ENCODE measurements at regions not wholly inside any gene's neighbourhood (a gene's known extent, or its start where the extent isn't known, plus 50 kb on each side); places are given as distances from the start of the nearest gene placed in this dataset.
"Not testable (repeated sequence)": the region's sequence is repeated elsewhere in the genome, so short reads cannot be mapped to it uniquely, and the experiment has no call there.

- no peak for DNase-seq (ENCODE audit: low read depth in 2 of 2)
Observed at GRCh38 chr11:134597452-134597851, 185.4 kb upstream of the B3GAT1 start.

GRCh38 chr11:134596404-134596803, 184.4 kb upstream of the B3GAT1 start:
- DNase-seq (ENCODE audit: low read depth in 2 of 2): no peak

- DNase-seq (ENCODE audit: low read depth in 2 of 2): peak; percentile 36 to 57
Observed at GRCh38 chr11:134592391-134592990, 180.4 kb upstream of the B3GAT1 start.

GRCh38 chr11:134591338-134591737, 179.3 kb upstream of the B3GAT1 start:
- DNase-seq (ENCODE audit: low read depth in 2 of 2): no peak

- no peak for DNase-seq (ENCODE audit: low read depth in 2 of 2)
Observed at GRCh38 chr11:134589129-134589528, 177.1 kb upstream of the B3GAT1 start.

GRCh38 chr11:134588460-134589110, 176.5 kb upstream of the B3GAT1 start:
- not testable (repeated sequence) for DNase-seq (ENCODE audit: low read depth in 2 of 2)

- DNase-seq (ENCODE audit: low read depth in 2 of 2): no peak
Observed at GRCh38 chr11:134587345-134587744, 175.3 kb upstream of the B3GAT1 start.

- no peak for DNase-seq (ENCODE audit: low read depth in 2 of 2)
Observed at GRCh38 chr11:134586726-134587125, 174.7 kb upstream of the B3GAT1 start.

- DNase-seq (ENCODE audit: low read depth in 2 of 2): no peak
Observed at GRCh38 chr11:134585666-134586610, 173.9 kb upstream of the B3GAT1 start.

GRCh38 chr11:134584706-134585445, 172.8 kb upstream of the B3GAT1 start:
- DNase-seq (ENCODE audit: low read depth in 2 of 2): no peak

- no peak for DNase-seq (ENCODE audit: low read depth in 2 of 2)
Observed at GRCh38 chr11:134584001-134584561, 172.0 kb upstream of the B3GAT1 start.

GRCh38 chr11:134583397-134583990, 171.5 kb upstream of the B3GAT1 start:
- no peak for DNase-seq (ENCODE audit: low read depth in 2 of 2)

- DNase-seq (ENCODE audit: low read depth in 2 of 2): no peak
Observed at GRCh38 chr11:134582770-134583095, 170.7 kb upstream of the B3GAT1 start.

GRCh38 chr11:134581966-134582769, 170.1 kb upstream of the B3GAT1 start:
- DNase-seq (ENCODE audit: low read depth in 2 of 2): no peak

GRCh38 chr11:134581121-134581626, 169.1 kb upstream of the B3GAT1 start:
- no peak for DNase-seq (ENCODE audit: low read depth in 2 of 2)

GRCh38 chr11:134580610-134580975, 168.6 kb upstream of the B3GAT1 start:
- DNase-seq (ENCODE audit: low read depth in 2 of 2): no peak

GRCh38 chr11:134579724-134580609, 167.9 kb upstream of the B3GAT1 start:
- no peak for DNase-seq (ENCODE audit: low read depth in 2 of 2)

- DNase-seq (ENCODE audit: low read depth in 2 of 2): no peak
Observed at GRCh38 chr11:134578807-134579723, 167.0 kb upstream of the B3GAT1 start.

Measured in activated CD4-positive, alpha-beta T cell treated with anti-CD3 and anti-CD28 coated beads for 24 hours (primary cell).